Esophagus squamous epithelium (tissue), 4 donors: ENCODE measurements at regions not wholly inside any gene's neighbourhood (a gene's known extent, or its start where the extent isn't known, plus 50 kb on each side); places are given as distances from the start of the nearest gene placed in this dataset.
"Not testable (repeated sequence)": the region's sequence is repeated elsewhere in the genome, so short reads cannot be mapped to it uniquely, and the experiment has no call there.

ENCODE experiments used
- CTCF ChIP-seq, 6 experiments: fragments of 450-650 bp in 4 of 6; fragments of 200-600 bp in 2 of 6; sonication (generic) in 2 of 6; IDR thresholded peaks; one replicate each; pipeline ENCODE4 v1.5.1; 2016 to 2019; ENCODE audit warnings: antibody characterized with exemption in 6 of 6, mild to moderate bottlenecking in 4 of 6, moderate library complexity in 4 of 6
- POLR2A ChIP-seq, 4 donors: fragments of 450-650 bp; IDR thresholded peaks; one replicate each; pipeline ENCODE4 v1.6.1; 2017; ENCODE audit warnings: antibody characterized with exemption in 4 of 4, mild to moderate bottlenecking in 4 of 4, moderate library complexity in 3 of 4

GRCh38 chr12:31897092-31897491 is 62.1 kb upstream of the RESF1 start:
- not testable (repeated sequence) for TF ChIP-seq CTCF, POLR2A (IDR thresholded peaks at IDR 0.05)
